H1 (cell line): ENCODE measurements at regions not wholly inside any gene's neighbourhood (a gene's known extent, or its start where the extent isn't known, plus 50 kb on each side); places are given as distances from the start of the nearest gene placed in this dataset.

Experiments
- CTCF ChIA-PET: fragments of 300-600 bp; sonication (Branson Sonifier 250); formaldehyde crosslinking; loops from one replicate; lab custom pipeline; 2021; ENCODE audit not compliant: partially characterized antibody; lab: Charles Lee
- POLR2A ChIA-PET: fragments of 300-600 bp; sonication (Branson Sonifier 250); formaldehyde crosslinking; loops from one replicate; lab custom pipeline; 2021; ENCODE audit warnings: inconsistent platforms; ENCODE audit not compliant: partially characterized antibody; lab: Charles Lee
- DNase-seq, 2 experiments: peaks; one replicate each; pipeline versions ENCODE4 v3.0.0 to v3.0.0-alpha.2; 2010 to 2022; ENCODE audit warnings: low spot score in 2 of 2, low read depth in 1 of 2, mixed read lengths in 1 of 2
- FAIRE-seq: peaks from 2 replicates; lab custom pipeline; 2011; peaks lifted over from hg19 to GRCh38; lab: Jason Lieb, UNC
- H2AFZ ChIP-seq: 2 replicates; pipeline ENCODE4 v1.8.1; 2012; ENCODE audit warnings: low read length, inconsistent platforms
- H2AK5ac ChIP-seq: 2 replicates; pipeline ENCODE4 v1.6.1; 2013; ENCODE audit warnings: low read depth, low read length
- H2BK120ac ChIP-seq: replicated peaks from 2 replicates; pipeline ENCODE3; 2013; ENCODE audit warnings: low read depth, low read length, inconsistent platforms
- H2BK12ac ChIP-seq: 2 replicates; pipeline ENCODE4 v1.6.1; 2013; ENCODE audit warnings: low read depth, low read length
- H2BK15ac ChIP-seq: 2 replicates; pipeline ENCODE4 v1.6.1; 2013; ENCODE audit warnings: low read length
- H2BK20ac ChIP-seq: 2 replicates; pipeline ENCODE4 v1.6.1; 2013; ENCODE audit warnings: low read length
- H2BK5ac ChIP-seq: 2 replicates; pipeline ENCODE4 v1.6.1; 2013; ENCODE audit warnings: low read depth, low read length
- H3K14ac ChIP-seq: 2 replicates; pipeline ENCODE4 v1.6.1; 2013; ENCODE audit warnings: inconsistent platforms; ENCODE audit not compliant: insufficient read length
- H3K18ac ChIP-seq: 2 replicates; pipeline ENCODE4 v1.6.1; 2013; ENCODE audit warnings: low read length; ENCODE audit errors: extremely low read depth
- H3K23ac ChIP-seq: 2 replicates; pipeline ENCODE4 v1.6.1; 2013; ENCODE audit warnings: inconsistent platforms; ENCODE audit not compliant: insufficient read length
- H3K23me2 ChIP-seq: 2 replicates; pipeline ENCODE4 v1.6.1; 2013; ENCODE audit warnings: low read depth, low read length
- H3K27ac ChIP-seq: 2 replicates; pipeline ENCODE4 v1.6.1; 2011; ENCODE audit warnings: low read depth, low read length, inconsistent platforms
- H3K27me3 ChIP-seq, 4 experiments: replicated peaks in 1 of 4; 1 replicate in 1 of 4; 2 replicates in 3 of 4; pipeline versions ENCODE4 v1.6.1 to v1.8.1; 2011 to 2013; ENCODE audit warnings: low read length in 3 of 4, mild to moderate bottlenecking in 3 of 4, inconsistent platforms in 2 of 4, mixed read lengths in 2 of 4, moderate library complexity in 1 of 4; ENCODE audit not compliant: control insufficient read depth in 3 of 4, insufficient read depth in 3 of 4; ENCODE audit errors: extremely low read depth in 1 of 4
- H3K36me3 ChIP-seq, 4 experiments: 2 replicates each; pipeline versions ENCODE4 v1.6.1 to v1.8.1; 2011 to 2013; ENCODE audit warnings: mild to moderate bottlenecking in 4 of 4, low read length in 3 of 4, moderate library complexity in 2 of 4, control low read depth in 1 of 4, inconsistent platforms in 1 of 4; ENCODE audit not compliant: insufficient read depth in 4 of 4, control insufficient read depth in 2 of 4
- H3K4ac ChIP-seq: replicated peaks from 2 replicates; pipeline ENCODE3; 2013; ENCODE audit warnings: low read length, low read depth, mixed read lengths, inconsistent platforms; ENCODE audit not compliant: insufficient read length
- H3K4me1 ChIP-seq, 4 experiments: replicated peaks in 1 of 4; 1 replicate in 1 of 4; 2 replicates in 3 of 4; pipeline versions ENCODE4 v1.6.1 to v1.8.1; 2011 to 2013; ENCODE audit warnings: low read length in 3 of 4, inconsistent platforms in 2 of 4, mixed read lengths in 1 of 4; ENCODE audit not compliant: insufficient read depth in 4 of 4, control insufficient read depth in 3 of 4
- H3K4me2 ChIP-seq, 2 experiments: 2 replicates each; pipeline versions ENCODE4 v1.6.1 to v1.8.1; 2011 to 2013; ENCODE audit warnings: low read depth in 2 of 2, low read length in 2 of 2, control low read depth in 1 of 2, inconsistent platforms in 1 of 2, mild to moderate bottlenecking in 1 of 2; ENCODE audit not compliant: insufficient read depth in 1 of 2
- H3K4me3 ChIP-seq, 4 experiments: fragments of 200-600, 300-600 bp in 1 of 4; sonication (generic), shearing (Covaris generic), sonication (Bioruptor Twin) in 1 of 4; 2 replicates each; pipeline versions ENCODE4 v1.5.1 to v1.8.1; 2011 to 2016; ENCODE audit warnings: low read length in 4 of 4, low read depth in 3 of 4, control low read depth in 2 of 4, inconsistent platforms in 2 of 4, mild to moderate bottlenecking in 2 of 4, mixed read lengths in 1 of 4, moderate library complexity in 1 of 4; ENCODE audit not compliant: insufficient read depth in 2 of 4; ENCODE audit errors: extremely low read depth in 1 of 4
- H3K56ac ChIP-seq: replicated peaks from 2 replicates; pipeline ENCODE3; 2013; ENCODE audit warnings: low read depth, mild to moderate bottlenecking, mixed read lengths, low read length, inconsistent platforms; ENCODE audit not compliant: insufficient read length
- H3K79me1 ChIP-seq: 2 replicates; pipeline ENCODE4 v1.6.1; 2013; ENCODE audit warnings: low read depth, low read length, control low read depth
- H3K79me2 ChIP-seq, 2 experiments: 2 replicates each; pipeline versions ENCODE4 v1.6.1 to v1.8.1; 2012 to 2013; ENCODE audit warnings: low read length in 2 of 2, mild to moderate bottlenecking in 2 of 2, inconsistent platforms in 1 of 2; ENCODE audit not compliant: insufficient read depth in 2 of 2, control insufficient read depth in 1 of 2
- H3K9ac ChIP-seq, 4 experiments: replicated peaks in 1 of 4; 1 replicate in 1 of 4; 2 replicates in 3 of 4; pipeline versions ENCODE4 v1.6.1 to v1.8.1; 2011 to 2013; ENCODE audit warnings: low read depth in 3 of 4, low read length in 3 of 4, control low read depth in 2 of 4, mild to moderate bottlenecking in 2 of 4, moderate library complexity in 2 of 4, inconsistent platforms in 1 of 4; ENCODE audit errors: extremely low read depth in 1 of 4
- H3K9me3 ChIP-seq, 2 experiments: 2 replicates each; pipeline versions ENCODE4 v1.6.1 to v1.8.1; 2012 to 2013; ENCODE audit warnings: mild to moderate bottlenecking in 2 of 2, moderate library complexity in 2 of 2, control low read depth in 1 of 2, inconsistent platforms in 1 of 2, low read depth in 1 of 2, low read length in 1 of 2, mixed read lengths in 1 of 2; ENCODE audit not compliant: insufficient read depth in 2 of 2
- H4K20me1 ChIP-seq, 2 experiments: replicated peaks in 1 of 2; 2 replicates each; pipeline versions ENCODE3 to v1.8.1; 2011 to 2013; ENCODE audit warnings: inconsistent platforms in 2 of 2, low read length in 2 of 2, mild to moderate bottlenecking in 1 of 2; ENCODE audit not compliant: insufficient read depth in 2 of 2, control insufficient read depth in 1 of 2
- H4K5ac ChIP-seq: 2 replicates; pipeline ENCODE4 v1.6.1; 2013; ENCODE audit warnings: low read length, low read depth, mixed read lengths, inconsistent platforms; ENCODE audit not compliant: insufficient read length
- H4K8ac ChIP-seq: 2 replicates; pipeline ENCODE4 v1.8.0; 2013; ENCODE audit warnings: mild to moderate bottlenecking, moderate library complexity, low read length, inconsistent platforms; ENCODE audit not compliant: insufficient read depth; ENCODE audit errors: extremely low read depth
- H4K91ac ChIP-seq: replicated peaks from 2 replicates; pipeline ENCODE3; 2013; ENCODE audit warnings: low read length, mixed read lengths, inconsistent platforms; ENCODE audit not compliant: insufficient read length
- BACH1 ChIP-seq: IDR thresholded peaks from 2 replicates; pipeline ENCODE4 v1.6.1; 2012; ENCODE audit warnings: low read length, improper control_type of control experiment
- CEBPB ChIP-seq: IDR thresholded peaks from 2 replicates; pipeline ENCODE4 v1.6.1; 2012; ENCODE audit warnings: low read depth, low read length
- CHD1 ChIP-seq: IDR thresholded peaks from 2 replicates; pipeline ENCODE4 v1.6.1; 2012; ENCODE audit warnings: low read depth, low read length, improper control_type of control experiment
- CTBP2 ChIP-seq: IDR thresholded peaks from 2 replicates; pipeline ENCODE4 v1.7.0; 2011; ENCODE audit warnings: borderline replicate concordance, mild to moderate bottlenecking, moderate library complexity, mixed read lengths, low read length; ENCODE audit not compliant: insufficient read depth, insufficient read length
- EZH2 ChIP-seq: fragments of 200-600 bp; sonication (generic); IDR thresholded peaks from 2 replicates; pipeline ENCODE4 v1.7.1; 2012; ENCODE audit warnings: low read depth, mild to moderate bottlenecking, moderate library complexity, low read length, inconsistent platforms; ENCODE audit not compliant: severe bottlenecking
- GABPA ChIP-seq: IDR thresholded peaks from 2 replicates; pipeline ENCODE4 v1.6.1; 2011; ENCODE audit warnings: mild to moderate bottlenecking, low read length, moderate library complexity, borderline replicate concordance; ENCODE audit not compliant: insufficient read depth
- NRF1 ChIP-seq: IDR thresholded peaks from 2 replicates; pipeline ENCODE4 v1.6.1; 2011; ENCODE audit warnings: mild to moderate bottlenecking, low read depth, low read length, improper control_type of control experiment
- POU5F1 ChIP-seq: IDR thresholded peaks from 2 replicates; pipeline ENCODE4 v1.6.1; 2011; ENCODE audit warnings: low read depth, mild to moderate bottlenecking, low read length, moderate library complexity
- RNF2 ChIP-seq: fragments of 200-900, 300-1000 bp; sonication (generic); IDR thresholded peaks from 2 replicates; pipeline ENCODE4 v1.7.1; 2016; ENCODE audit warnings: borderline replicate concordance, low read depth, mild to moderate bottlenecking, antibody characterized with exemption, low read length; ENCODE audit not compliant: poor library complexity, severe bottlenecking; ENCODE audit errors: missing control alignments
- SIRT6 ChIP-seq: IDR thresholded peaks from one replicate; pipeline ENCODE4 v1.7.1; 2012; ENCODE audit warnings: low read length, inconsistent platforms
- TCF12 ChIP-seq: IDR thresholded peaks from 2 replicates; pipeline ENCODE4 v1.6.1; 2011; ENCODE audit warnings: low read depth, mild to moderate bottlenecking, low read length
- ZNF274 ChIP-seq: IDR thresholded peaks from 2 replicates; pipeline ENCODE4 v1.7.0; 2012; ENCODE audit warnings: low read length, borderline replicate concordance; ENCODE audit errors: extremely low read depth
- TF ChIP-seq, protein P1 (sequence below): IDR thresholded peaks from 2 replicates; pipeline ENCODE4 v1.6.1; 2012; ENCODE audit warnings: inconsistent platforms
- TF ChIP-seq, protein P2 (sequence below): IDR thresholded peaks from 2 replicates; pipeline ENCODE4 v1.6.1; 2012; ENCODE audit warnings: low read length, inconsistent platforms

GRCh38 chr7:109864230-109864629, 1226.7 kb upstream of the LRRN3 start:
- no peak overlapping the region for H2BK5ac ChIP-seq
- no peaks in the 10 kb centered on the region for H3K9me3 ChIP-seq
- no peak overlapping the region for H3K4me2 ChIP-seq
- H4K20me1 ChIP-seq = no peaks in the 10 kb centered on the region
- no peak overlapping the region for H3K14ac ChIP-seq
- no peak overlapping the region for H2AK5ac ChIP-seq
- H4K91ac ChIP-seq = no peak overlapping the region
- ChIA-PET POLR2A (no interaction called here), CTCF (no interaction called here)
- no peak overlapping the region for H2BK15ac ChIP-seq
- H2BK12ac ChIP-seq = no peak overlapping the region
- H3K27ac ChIP-seq = no peak overlapping the region
- no peak overlapping the region for H3K9ac ChIP-seq
- no peaks in the 10 kb centered on the region for H3K27me3 ChIP-seq
- H3K79me2 ChIP-seq = no peaks in the 10 kb centered on the region
- no peak overlapping the region for H3K56ac ChIP-seq
- H3K18ac ChIP-seq = no peak overlapping the region
- FAIRE-seq = no peak
- no peaks in the 10 kb centered on the region for H3K79me1 ChIP-seq
- no peak overlapping the region for H3K4me3 ChIP-seq
- H2BK20ac ChIP-seq = no peak overlapping the region
- no peak for DNase-seq
- H3K36me3 ChIP-seq = no peaks in the 10 kb centered on the region
- no peak overlapping the region for H3K4ac ChIP-seq
- no peaks in the 10 kb centered on the region for H3K4me1 ChIP-seq
- no peak overlapping the region for H2AFZ ChIP-seq
- H4K5ac ChIP-seq = no peak overlapping the region
- no peak overlapping the region for H4K8ac ChIP-seq
- H2BK120ac ChIP-seq = no peak overlapping the region
- H3K23ac ChIP-seq = no peak overlapping the region
- no peaks in the 10 kb centered on the region for H3K23me2 ChIP-seq
- TF ChIP-seq, protein P1, sequence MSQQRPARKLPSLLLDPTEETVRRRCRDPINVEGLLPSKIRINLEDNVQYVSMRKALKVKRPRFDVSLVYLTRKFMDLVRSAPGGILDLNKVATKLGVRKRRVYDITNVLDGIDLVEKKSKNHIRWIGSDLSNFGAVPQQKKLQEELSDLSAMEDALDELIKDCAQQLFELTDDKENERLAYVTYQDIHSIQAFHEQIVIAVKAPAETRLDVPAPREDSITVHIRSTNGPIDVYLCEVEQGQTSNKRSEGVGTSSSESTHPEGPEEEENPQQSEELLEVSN = no peak
- TF ChIP-seq CHD1 (no peak), CTBP2 (no peak), ZNF274 (no peak), BACH1 (no peak), EZH2 (no peak), TCF12 (no peak), NRF1 (no peak), SIRT6 (no peak), CEBPB (no peak), POU5F1 (no peak), RNF2 (no peak), GABPA (no peak)
- TF ChIP-seq, protein P2, sequence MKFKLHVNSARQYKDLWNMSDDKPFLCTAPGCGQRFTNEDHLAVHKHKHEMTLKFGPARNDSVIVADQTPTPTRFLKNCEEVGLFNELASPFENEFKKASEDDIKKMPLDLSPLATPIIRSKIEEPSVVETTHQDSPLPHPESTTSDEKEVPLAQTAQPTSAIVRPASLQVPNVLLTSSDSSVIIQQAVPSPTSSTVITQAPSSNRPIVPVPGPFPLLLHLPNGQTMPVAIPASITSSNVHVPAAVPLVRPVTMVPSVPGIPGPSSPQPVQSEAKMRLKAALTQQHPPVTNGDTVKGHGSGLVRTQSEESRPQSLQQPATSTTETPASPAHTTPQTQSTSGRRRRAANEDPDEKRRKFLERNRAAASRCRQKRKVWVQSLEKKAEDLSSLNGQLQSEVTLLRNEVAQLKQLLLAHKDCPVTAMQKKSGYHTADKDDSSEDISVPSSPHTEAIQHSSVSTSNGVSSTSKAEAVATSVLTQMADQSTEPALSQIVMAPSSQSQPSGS = no peak
